Stimulated activated CD4-positive, alpha-beta T cell treated with anti-CD3 and anti-CD28 coated beads, Interleukin-2, amount 100 ng/mL, for 24 hours (primary cell): ENCODE measurements at regions not wholly inside any gene's neighbourhood (a gene's known extent, or its start where the extent isn't known, plus 50 kb on each side); places are given as distances from the start of the nearest gene placed in this dataset.
A peak's percentile ranks its signal among the peaks of the same experiment; 100 is the strongest.
"Not testable (repeated sequence)": the region's sequence is repeated elsewhere in the genome, so short reads cannot be mapped to it uniquely, and the experiment has no call there.

Experiments
- DNase-seq, 2 donors: peaks; one replicate each; pipeline ENCODE4 v3.0.0-alpha.2; 2020

DNA sequence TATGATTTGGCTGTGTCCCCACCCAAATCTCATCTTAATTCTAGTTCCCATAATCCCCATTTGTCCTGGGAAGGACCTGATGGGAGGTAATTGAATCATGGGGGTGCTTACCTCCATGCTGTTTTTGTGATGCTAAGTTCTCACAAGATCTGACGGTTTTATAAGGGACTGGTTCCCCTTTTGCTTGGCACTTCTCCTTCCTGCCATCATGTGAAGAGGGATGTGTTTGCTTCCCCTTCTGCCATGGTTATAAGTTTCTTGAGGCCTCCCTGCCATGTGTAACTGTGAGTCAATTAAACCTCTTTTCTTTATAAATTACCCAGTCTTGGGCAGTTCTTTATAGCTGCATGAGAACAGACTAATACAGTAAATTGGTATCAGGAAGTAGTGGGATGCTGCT is 114.1 kb downstream of the ZNF648 start:
- no peak for DNase-seq

GRCh38 chr1:181936768-181937581 is 124.5 kb downstream of the ZNF648 start:
- peak; percentile 27 to 56 for DNase-seq

DNA sequence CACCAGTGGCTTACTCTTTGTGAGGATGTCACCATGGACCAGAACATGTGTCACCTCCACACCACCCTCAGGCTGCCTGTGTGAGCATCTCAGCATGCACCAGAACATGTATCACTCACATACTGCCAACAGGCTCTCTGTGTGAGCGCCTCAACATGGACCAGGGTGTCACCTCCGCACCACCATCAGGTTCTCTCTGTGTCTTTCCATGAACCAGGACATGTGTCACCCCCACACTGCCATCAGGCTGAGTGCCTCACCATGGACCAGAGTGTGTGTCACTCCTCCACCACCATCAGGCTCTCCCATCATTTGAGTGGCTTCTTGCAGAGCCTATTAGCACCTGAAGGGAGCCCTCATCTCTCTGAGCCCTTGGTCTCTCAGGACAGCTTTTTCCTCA is 125.2 kb downstream of the ZNF648 start:
- DNase-seq: peak in 1 of 2 donors; percentile 7

GRCh38 chr1:181931873-181932272 is 129.6 kb downstream of the ZNF648 start:
- DNase-seq: no peak

DNA sequence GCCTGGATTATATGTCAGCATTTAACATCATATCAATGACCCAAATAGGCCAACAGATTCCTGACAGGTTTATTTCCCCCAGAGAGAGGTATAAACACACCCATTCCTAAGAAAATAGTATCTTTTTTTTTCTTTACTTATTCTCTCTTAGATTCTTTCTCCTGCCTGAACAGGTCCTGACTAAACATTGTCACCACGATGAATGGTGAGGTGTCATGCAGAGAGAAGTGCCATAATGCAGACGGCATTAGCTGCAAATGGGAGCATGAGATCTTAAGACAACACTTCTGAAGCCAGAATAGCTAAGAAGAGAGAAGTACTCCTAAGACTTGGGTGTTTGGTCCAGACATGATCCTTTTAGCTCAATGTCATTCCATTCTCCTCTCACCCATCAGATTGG is 131.3 kb downstream of the ZNF648 start:
- DNase-seq: no peak

DNA sequence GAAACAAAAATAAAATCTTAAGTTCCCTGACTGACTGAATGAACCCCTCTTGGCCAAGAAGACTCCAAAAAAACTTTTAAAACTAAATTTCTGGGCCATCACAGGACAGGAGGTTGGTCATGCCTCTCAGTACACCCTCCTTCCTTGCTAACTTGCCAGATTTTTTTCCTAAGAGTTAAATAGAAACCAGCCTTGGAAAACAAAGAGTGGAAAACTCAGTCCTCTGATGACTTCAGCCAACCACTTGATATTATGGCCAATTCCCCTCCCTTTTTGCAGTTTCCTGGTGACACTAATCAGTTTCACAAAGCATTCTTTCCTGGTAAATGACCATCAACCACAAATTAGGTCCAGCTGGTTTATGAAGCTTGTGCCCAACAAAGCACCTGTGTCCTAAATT is 134.8 kb downstream of the ZNF648 start:
- no peak for DNase-seq

DNA sequence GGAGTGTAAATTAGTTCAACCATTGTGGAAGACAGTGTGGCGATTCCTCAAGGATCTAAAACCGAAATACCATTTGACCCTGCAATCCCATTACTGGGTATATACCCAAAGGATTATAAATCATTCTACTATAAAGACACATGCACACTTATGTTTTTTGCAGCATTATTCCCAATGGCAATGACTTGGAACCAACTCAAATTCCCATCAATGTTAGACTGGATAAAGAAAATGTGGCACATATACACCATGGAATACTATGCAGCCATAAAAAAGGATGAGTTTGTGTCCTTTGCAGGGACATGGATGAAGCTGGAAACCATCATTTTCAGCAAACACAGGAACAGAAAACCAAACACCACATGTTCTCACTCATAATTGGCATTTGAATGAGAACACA is 137.5 kb downstream of the ZNF648 start:
- DNase-seq: not testable (repeated sequence)

DNA sequence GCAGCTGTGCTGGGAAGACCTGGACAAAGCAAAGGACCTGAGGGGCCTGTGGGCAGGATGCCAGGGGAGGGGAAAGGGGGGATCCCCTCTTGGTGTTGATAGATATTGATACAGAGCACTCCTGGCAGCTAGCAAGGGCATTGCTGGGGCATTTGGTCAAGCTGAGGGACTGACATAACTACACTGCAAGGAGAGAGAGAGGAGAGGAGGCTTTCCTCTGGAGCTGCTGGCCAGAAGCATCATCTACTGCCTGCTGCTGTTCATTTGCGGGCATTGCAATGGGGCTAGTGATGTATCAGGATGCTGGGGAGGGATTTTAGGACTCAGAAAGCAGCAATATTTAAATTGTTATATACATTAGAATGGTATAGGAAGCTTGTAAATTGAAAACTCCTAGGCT is 142.0 kb downstream of the ZNF648 start:
- DNase-seq: no peak

GRCh38 chr1:181918880-181919525 is 142.5 kb downstream of the ZNF648 start:
- DNase-seq: no peak

DNA sequence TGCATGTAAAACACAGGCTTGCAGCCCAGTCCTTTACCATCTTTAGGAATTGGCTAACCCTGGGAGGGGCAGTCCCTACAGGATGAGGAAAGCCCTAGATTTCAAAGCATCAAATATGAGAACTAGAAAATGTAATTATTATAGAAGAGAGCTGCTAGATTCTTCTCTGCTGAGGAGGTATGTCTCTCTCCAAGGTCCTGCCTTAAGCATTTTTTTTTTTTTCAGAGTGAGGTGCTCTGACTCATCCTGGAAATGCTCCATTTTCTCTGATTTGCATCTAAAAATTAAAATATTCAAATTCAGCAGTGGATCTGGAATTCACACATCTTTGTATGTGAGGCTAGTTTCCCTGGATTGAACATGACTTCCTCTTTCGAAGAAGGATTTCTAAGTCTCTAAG is 149.8 kb downstream of the ZNF648 start:
- DNase-seq: no peak

- no peak for DNase-seq
Observed at GRCh38 chr1:181910905-181911304, 150.6 kb downstream of the ZNF648 start.

DNA sequence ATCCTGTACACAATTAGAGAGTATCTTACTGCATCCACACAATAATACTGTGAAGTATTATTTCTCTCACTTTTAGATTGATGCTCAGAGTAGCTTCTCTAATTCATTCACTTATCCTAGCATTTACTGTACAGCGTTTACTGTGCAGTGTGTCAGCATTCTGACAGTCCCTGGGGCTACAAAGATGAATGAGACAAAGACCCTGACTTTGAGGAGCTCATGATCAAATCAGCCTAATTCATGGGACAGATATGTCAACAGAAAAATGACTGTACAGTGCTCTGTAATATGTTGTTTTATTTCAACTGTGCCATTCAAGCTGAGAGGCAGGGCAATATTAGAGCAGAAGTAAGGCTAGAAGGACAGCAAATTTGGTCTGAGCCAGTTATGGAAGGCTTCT is 152.5 kb downstream of the ZNF648 start:
- DNase-seq: no peak

DNA sequence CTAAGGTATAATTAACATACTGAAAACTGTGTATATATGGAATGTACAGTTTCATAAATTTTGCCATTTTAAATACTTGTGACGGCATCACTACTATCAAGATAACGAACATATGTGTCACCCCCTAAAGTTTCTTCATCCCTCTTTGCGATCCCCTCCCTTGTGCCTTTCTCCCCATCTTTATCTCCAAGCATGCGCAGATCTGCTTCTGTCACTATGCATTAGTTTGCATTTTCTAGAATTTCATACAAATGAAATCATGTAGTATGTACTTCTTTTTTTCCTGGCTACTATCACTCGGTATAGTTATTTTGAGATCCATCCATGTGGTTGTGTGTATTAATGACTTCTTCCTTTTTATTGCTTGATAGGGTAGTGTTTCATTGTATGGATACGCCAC is 154.9 kb downstream of the ZNF648 start:
- no peak for DNase-seq

DNA sequence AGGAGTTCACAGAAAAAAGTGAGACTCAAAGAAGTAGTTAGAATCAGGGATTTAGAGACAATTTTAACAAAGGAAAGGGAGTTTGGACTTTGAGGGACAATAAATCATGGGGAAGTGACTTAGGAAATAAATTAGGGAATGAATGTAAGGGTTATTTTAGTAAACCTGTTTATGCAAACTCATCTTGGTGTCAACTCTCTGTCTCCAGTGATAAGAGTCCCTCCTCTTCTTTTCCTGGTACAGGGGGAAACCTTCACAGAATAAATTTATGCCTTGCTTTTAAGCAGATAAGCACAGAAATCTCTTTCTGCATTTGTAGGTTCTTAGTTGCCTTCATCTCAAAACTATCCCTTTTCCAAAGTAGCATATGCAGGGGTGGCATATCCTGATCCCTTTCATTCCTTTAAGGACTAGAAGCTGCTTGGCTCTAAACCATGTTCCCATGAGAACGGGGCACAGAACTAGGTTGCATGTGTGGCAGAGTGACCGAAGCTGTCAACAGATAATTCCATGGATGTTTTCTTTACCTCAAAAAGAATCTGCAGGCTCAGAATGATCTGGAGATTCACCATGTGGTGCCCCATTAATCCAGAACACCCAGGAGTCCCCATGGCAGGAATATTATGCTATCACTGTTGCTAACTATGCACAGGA is 155.4 kb downstream of the ZNF648 start:
- no peak for DNase-seq

DNA sequence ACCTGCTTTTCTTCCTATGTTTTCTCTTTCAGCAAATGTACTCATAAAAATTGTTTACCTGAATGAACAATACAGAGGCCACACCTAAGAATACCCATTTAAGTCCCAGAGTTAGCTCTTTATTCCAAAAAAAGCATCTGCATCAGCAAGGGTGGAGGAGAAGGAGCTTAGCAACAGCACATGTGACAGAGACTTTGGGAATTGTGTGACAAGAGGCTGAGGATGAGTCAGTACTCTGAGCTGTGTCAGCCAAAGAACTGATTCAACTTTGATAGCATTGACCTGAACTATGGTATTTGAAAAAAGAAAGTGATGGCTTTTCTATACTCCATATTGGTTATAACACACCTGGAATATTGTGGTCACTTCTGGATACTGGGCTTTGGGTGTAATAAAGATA is 162.7 kb downstream of the ZNF648 start:
- DNase-seq: no peak

DNA sequence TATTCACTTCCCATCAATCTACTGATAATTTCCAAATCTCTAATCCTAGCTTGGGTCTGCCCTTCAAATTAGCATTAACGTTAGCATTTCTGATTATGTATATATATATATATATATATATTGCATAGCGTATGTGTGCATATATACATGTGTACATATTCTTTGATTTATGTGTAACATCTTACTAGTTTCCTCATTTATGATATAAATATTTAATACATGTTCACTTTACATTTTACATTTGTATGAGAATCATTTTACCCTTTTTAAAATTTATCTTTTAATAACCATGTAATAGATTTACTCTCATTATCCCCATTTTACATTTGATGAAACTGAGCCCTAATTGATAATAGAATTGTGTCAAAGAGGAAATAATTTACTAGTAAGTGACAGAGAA is 164.7 kb downstream of the ZNF648 start:
- DNase-seq: no peak

- no peak for DNase-seq
Observed at GRCh38 chr1:181894439-181894859, 167.1 kb downstream of the ZNF648 start.

GRCh38 chr1:181893937-181894336 is 167.6 kb downstream of the ZNF648 start:
- DNase-seq: no peak

DNA sequence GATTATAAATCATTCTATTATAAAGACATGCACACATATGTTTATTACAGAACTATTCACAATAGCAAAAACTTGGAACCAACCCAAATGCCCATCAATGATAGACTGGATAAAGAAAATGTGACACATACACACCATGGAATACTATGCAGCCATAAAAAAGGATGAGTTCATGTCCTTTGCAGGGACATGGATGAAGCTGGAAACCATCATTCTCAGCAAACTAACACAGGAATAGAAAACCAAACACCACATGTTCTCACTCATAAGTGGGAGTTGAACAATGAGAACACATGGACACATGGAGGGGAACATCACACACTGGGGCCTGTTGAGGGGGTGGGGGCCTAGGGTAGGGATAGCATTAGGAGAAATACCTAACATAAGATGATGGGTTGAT is 168.4 kb downstream of the ZNF648 start:
- DNase-seq: not testable (repeated sequence)

DNA sequence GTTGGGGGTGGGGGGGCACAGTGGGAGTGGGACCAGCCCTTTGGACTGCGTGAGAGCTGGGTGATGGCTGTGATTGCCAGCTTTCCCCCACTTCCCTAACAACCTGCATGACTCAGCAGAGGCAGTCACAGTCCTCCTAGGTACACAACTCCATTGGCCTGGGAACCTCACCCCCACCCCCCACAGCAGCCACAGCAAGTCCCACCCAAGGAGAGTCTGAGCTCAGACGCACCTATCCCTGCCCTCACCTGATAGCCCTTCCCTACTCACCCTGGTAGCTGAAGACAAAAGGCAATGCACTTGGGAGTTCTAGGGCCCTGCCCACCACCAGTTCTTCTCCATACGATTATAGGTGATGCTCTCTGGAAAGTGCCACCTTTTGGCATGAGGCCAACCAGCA is 188.9 kb downstream of the ZNF648 start:
- DNase-seq: no peak

- no peak for DNase-seq
Observed at GRCh38 chr1:181863736-181864135, 197.8 kb downstream of the ZNF648 start.

DNA sequence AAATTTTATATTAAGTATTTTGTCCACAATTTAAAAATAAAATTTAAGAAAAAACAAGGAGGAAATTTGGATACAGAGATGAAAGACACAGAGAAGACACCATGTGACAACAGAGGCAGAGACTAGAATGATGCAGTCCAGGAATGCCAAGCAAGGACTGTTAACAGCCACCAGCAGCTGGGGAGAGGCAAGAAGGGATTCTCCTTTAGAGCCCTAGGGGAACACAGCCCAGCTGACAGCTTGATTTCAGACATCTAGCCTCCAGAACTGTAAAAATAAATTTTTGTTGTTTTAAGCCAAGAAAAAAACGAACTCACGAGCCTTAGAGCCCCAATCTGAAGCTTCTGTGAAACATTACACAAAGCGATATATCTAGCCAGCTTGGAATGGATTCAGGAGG is 198.5 kb downstream of the ZNF648 start:
- DNase-seq: no peak

GRCh38 chr1:181858135-181858534 is 203.4 kb downstream of the ZNF648 start:
- DNase-seq: no peak
